ENCODE measurements at regions not wholly inside any gene's neighbourhood (a gene's known extent, or its start where the extent isn't known, plus 50 kb on each side); places are given as distances from the start of the nearest gene placed in this dataset.

DNA sequence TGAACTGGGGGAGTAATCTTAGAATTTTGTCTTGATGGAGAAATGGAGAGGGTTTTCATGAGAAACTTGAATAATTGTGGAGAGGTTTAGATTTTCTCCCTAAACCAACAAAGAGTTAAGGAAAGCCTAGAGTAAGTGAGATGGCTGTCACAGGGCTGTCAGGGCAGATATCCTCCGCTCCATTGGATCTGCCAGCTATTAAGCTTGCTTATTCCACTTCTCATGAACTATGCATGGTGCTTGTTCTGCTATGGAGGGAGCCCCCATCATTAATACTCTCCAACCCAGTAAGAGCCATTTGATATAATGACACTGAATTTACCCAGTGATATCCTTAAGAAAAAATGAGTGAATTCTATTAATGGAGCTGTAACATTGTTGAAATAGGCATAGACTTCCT, 342.8 kb upstream of the MTNR1B start:
- no peak overlapping the region for H3K4me3 ChIP-seq (ENCODE audit: insufficient read depth, low read length, poor library complexity, severe bottlenecking)

DNA sequence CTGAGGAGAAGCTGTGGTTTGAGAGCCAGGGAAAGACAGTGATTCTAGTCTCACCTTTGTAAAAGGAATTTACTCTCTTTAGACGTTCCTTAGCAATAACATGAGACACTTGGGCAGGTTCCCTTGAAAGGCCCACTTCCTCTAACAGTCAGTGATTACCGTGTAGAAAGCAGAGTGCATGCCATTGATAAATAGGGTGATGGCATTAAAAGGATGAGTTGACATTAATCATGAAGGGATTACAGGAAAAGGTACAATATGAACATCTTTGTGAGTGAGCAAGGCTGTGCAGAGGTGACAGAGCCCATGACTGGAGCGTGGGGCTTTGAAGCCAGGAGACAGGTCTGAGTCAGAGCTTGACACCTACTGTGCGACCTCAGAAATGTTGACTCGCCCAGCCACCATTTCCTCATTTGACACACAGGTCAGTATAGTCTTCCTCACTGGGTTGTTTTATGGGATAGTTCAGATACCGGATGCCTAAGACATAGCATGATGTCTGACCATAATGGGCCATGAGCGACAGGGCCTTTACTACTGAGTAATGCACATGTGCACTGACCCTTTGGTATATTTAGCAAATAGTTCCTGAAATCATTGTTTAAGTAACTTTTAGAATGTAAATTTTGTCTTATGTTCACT, 341.7 kb upstream of the MTNR1B start:
- H3K36me3 ChIP-seq (ENCODE audit: low read length) = no peaks in the 10 kb centered on the region
- H3K9me3 ChIP-seq (ENCODE audit: insufficient read depth, low read length) = no peaks in the 10 kb centered on the region
- no peak for TF ChIP-seq EZH2phosphoT487 (conservative IDR thresholded peaks at IDR 0.05; ENCODE audit: low read length)
- TF ChIP-seq, protein P1, sequence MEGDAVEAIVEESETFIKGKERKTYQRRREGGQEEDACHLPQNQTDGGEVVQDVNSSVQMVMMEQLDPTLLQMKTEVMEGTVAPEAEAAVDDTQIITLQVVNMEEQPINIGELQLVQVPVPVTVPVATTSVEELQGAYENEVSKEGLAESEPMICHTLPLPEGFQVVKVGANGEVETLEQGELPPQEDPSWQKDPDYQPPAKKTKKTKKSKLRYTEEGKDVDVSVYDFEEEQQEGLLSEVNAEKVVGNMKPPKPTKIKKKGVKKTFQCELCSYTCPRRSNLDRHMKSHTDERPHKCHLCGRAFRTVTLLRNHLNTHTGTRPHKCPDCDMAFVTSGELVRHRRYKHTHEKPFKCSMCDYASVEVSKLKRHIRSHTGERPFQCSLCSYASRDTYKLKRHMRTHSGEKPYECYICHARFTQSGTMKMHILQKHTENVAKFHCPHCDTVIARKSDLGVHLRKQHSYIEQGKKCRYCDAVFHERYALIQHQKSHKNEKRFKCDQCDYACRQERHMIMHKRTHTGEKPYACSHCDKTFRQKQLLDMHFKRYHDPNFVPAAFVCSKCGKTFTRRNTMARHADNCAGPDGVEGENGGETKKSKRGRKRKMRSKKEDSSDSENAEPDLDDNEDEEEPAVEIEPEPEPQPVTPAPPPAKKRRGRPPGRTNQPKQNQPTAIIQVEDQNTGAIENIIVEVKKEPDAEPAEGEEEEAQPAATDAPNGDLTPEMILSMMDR (IDR thresholded peaks at IDR 0.05; ENCODE audit: insufficient read depth, low read length, poor library complexity, severe bottlenecking) = no peak
- H3K9ac ChIP-seq (ENCODE audit: low read length) = no peak overlapping the region
- no peak overlapping the region for H3K4me2 ChIP-seq (ENCODE audit: low read depth, low read length, poor library complexity, severe bottlenecking)
- H3F3A ChIP-seq (ENCODE audit: insufficient read depth) = no peaks in the 10 kb centered on the region
- H3K79me2 ChIP-seq (ENCODE audit: insufficient read depth, low read length) = no peaks in the 10 kb centered on the region
- H2AFZ ChIP-seq (ENCODE audit: low read depth, low read length, severe bottlenecking) = no peak overlapping the region
- H3K9me2 ChIP-seq (replicated peaks; ENCODE audit: insufficient read depth, low read length) = no peaks in the 10 kb centered on the region
- no peaks in the 10 kb centered on the region for H3K27me3 ChIP-seq (ENCODE audit: low read length)
- H3K4me3 ChIP-seq (ENCODE audit: insufficient read depth, low read length, poor library complexity, severe bottlenecking) = no peak overlapping the region
- no peak overlapping the region for H3K27ac ChIP-seq (ENCODE audit: low read depth, low read length)
- no peaks in the 10 kb centered on the region for H4K20me1 ChIP-seq (ENCODE audit: low read depth, low read length)

More for the DNA sequence above, 342.8 kb upstream of the MTNR1B start:
- Histone ChIP-seq H3F3A (ENCODE audit: insufficient read depth) (no peaks in the 10 kb centered on the region), H3K79me2 (ENCODE audit: insufficient read depth, low read length) (no peaks in the 10 kb centered on the region), H3K27ac (ENCODE audit: low read depth, low read length) (no peak overlapping the region), H4K20me1 (ENCODE audit: low read depth, low read length) (no peaks in the 10 kb centered on the region), H3K36me3 (ENCODE audit: low read length) (no peaks in the 10 kb centered on the region), H3K9ac (ENCODE audit: low read length) (no peak overlapping the region), H2AFZ (ENCODE audit: low read depth, low read length, severe bottlenecking) (no peak overlapping the region), H3K9me2 (replicated peaks; ENCODE audit: insufficient read depth, low read length) (no peaks in the 10 kb centered on the region), H3K27me3 (ENCODE audit: low read length) (no peaks in the 10 kb centered on the region), H3K9me3 (ENCODE audit: insufficient read depth, low read length) (no peaks in the 10 kb centered on the region), H3K4me2 (ENCODE audit: low read depth, low read length, poor library complexity, severe bottlenecking) (no peak overlapping the region)
- TF ChIP-seq, protein P1 (IDR thresholded peaks at IDR 0.05; ENCODE audit: insufficient read depth, low read length, poor library complexity, severe bottlenecking) = no peak
- no peak for TF ChIP-seq EZH2phosphoT487 (conservative IDR thresholded peaks at IDR 0.05; ENCODE audit: low read length)

DNA sequence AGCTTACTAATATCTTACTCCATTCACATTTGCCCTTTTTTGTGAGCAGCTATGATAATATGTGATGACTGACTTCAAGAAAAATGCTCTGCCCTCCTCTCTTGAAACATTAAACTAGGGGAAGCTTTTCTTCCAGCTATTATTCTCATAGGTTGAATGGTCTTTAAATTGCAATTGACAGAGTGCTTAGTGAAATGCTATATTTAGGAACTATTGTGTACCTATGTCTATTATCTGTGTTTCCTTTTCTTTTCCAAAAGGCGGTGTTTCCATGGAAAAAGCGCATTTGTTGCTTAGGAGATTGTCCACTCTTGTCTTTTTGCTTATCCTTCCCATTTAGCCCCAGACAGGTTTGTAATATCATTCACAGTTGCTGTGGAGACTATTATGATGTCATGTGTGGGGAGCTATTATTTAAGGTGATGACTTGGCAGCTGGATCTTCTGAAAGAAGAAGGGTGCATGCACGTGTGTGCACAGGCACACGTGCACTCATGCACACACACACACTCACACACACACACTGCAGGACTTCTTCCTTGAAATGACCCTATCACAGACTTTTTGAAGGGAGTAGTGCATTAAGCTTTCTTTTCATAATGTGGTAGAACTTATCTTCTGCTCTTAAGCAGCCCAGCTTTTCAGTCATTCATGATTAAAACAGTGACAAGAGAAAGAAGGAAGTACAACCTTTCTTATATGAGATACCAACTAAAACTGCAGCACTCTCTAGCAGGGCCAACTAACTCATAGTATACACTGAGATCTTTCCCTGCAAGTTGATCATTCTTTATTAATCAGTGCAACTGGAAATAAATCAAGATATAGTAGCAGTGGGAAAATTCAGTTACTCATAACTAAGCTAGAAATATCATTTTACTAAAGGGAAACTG, 340.8 kb upstream of the MTNR1B start:
- Histone ChIP-seq H4K20me1 (ENCODE audit: low read depth, low read length) (no peaks in the 10 kb centered on the region), H3K27ac (ENCODE audit: low read depth, low read length) (no peak overlapping the region), H3F3A (ENCODE audit: insufficient read depth) (no peaks in the 10 kb centered on the region), H3K27me3 (ENCODE audit: low read length) (no peaks in the 10 kb centered on the region), H3K9me2 (replicated peaks; ENCODE audit: insufficient read depth, low read length) (no peaks in the 10 kb centered on the region), H3K9ac (ENCODE audit: low read length) (no peak overlapping the region), H3K4me3 (ENCODE audit: insufficient read depth, low read length, poor library complexity, severe bottlenecking) (no peak overlapping the region), H2AFZ (ENCODE audit: low read depth, low read length, severe bottlenecking) (no peak overlapping the region), H3K79me2 (ENCODE audit: insufficient read depth, low read length) (no peaks in the 10 kb centered on the region), H3K4me2 (ENCODE audit: low read depth, low read length, poor library complexity, severe bottlenecking) (no peak overlapping the region), H3K36me3 (ENCODE audit: low read length) (no peaks in the 10 kb centered on the region), H3K9me3 (ENCODE audit: insufficient read depth, low read length) (no peaks in the 10 kb centered on the region)
- TF ChIP-seq, protein P1 (IDR thresholded peaks at IDR 0.05; ENCODE audit: insufficient read depth, low read length, poor library complexity, severe bottlenecking) = no peak
- no peak for TF ChIP-seq EZH2phosphoT487 (conservative IDR thresholded peaks at IDR 0.05; ENCODE audit: low read length)

All from SU-DHL-6 (cell line).